Ovary (tissue), 3 donors: ENCODE measurements at regions not wholly inside any gene's neighbourhood (a gene's known extent, or its start where the extent isn't known, plus 50 kb on each side); places are given as distances from the start of the nearest gene placed in this dataset.

Source experiments
- CTCF ChIP-seq, 3 donors: fragments of 450-650 bp in 2 of 3; fragments of 200-600 bp in 1 of 3; IDR thresholded peaks; one replicate each; pipeline versions ENCODE4 v1.5.1 to v1.8.0; 2016 to 2022; ENCODE audit warnings: antibody characterized with exemption in 3 of 3, mild to moderate bottlenecking in 1 of 3
- POLR2A ChIP-seq: fragments of 450-650 bp; IDR thresholded peaks from one replicate; pipeline ENCODE4 v1.6.1; 2017; ENCODE audit warnings: antibody characterized with exemption, mild to moderate bottlenecking, moderate library complexity
- donor health status: DM: no; HTN: no; CAD: no.

GRCh38 chr16:65863236-65863635 lies 503.3 kb upstream of the CDH5 start:
- TF ChIP-seq CTCF (IDR thresholded peaks at IDR 0.05) (no peak), POLR2A (no peak)
